Lower leg skin (tissue), 3 donors: ENCODE measurements at regions not wholly inside any gene's neighbourhood (a gene's known extent, or its start where the extent isn't known, plus 50 kb on each side); places are given as distances from the start of the nearest gene placed in this dataset.

Experiments used
- POLR2A ChIP-seq, 2 donors: fragments of 450-650 bp; IDR thresholded peaks; one replicate each; pipeline ENCODE4 v1.6.1; 2016 to 2017; ENCODE audit warnings: antibody characterized with exemption in 2 of 2, mild to moderate bottlenecking in 1 of 2, moderate library complexity in 1 of 2
- TF ChIP-seq, protein P1 (sequence below), 3 donors: fragments of 450-650 bp; IDR thresholded peaks; one replicate each; pipeline ENCODE4 v1.5.1; 2016; ENCODE audit warnings: antibody characterized with exemption in 3 of 3, mild to moderate bottlenecking in 3 of 3, moderate library complexity in 2 of 3

DNA sequence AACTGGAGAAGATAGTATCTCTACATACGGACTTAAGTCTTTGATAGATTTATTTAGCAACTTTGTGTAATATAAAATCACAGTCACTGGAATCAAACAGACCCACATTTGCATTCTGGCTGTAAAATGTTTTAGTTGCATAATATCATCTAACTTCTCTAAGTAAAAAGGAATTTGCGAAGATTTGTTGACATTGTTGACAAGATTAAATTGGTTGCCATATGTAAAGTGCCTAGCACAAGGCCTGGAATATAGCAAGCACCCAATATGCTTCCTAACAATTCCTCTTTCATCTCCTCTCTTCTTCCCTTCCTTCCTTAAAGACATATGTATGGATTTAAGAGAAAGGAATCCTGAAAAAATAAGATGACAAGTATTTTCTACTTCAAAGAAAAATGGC, 295.4 kb upstream of the PPFIA2 start:
- TF ChIP-seq, protein P1, sequence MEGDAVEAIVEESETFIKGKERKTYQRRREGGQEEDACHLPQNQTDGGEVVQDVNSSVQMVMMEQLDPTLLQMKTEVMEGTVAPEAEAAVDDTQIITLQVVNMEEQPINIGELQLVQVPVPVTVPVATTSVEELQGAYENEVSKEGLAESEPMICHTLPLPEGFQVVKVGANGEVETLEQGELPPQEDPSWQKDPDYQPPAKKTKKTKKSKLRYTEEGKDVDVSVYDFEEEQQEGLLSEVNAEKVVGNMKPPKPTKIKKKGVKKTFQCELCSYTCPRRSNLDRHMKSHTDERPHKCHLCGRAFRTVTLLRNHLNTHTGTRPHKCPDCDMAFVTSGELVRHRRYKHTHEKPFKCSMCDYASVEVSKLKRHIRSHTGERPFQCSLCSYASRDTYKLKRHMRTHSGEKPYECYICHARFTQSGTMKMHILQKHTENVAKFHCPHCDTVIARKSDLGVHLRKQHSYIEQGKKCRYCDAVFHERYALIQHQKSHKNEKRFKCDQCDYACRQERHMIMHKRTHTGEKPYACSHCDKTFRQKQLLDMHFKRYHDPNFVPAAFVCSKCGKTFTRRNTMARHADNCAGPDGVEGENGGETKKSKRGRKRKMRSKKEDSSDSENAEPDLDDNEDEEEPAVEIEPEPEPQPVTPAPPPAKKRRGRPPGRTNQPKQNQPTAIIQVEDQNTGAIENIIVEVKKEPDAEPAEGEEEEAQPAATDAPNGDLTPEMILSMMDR (IDR thresholded peaks at IDR 0.05), result no peak
- TF ChIP-seq POLR2A (IDR thresholded peaks at IDR 0.05), result no peak
